ENCODE measurements at regions not wholly inside any gene's neighbourhood (a gene's known extent, or its start where the extent isn't known, plus 50 kb on each side); places are given as distances from the start of the nearest gene placed in this dataset.
A peak's percentile ranks its signal among the peaks of the same experiment; 100 is the strongest.
"Not testable (repeated sequence)": the region's sequence is repeated elsewhere in the genome, so short reads cannot be mapped to it uniquely, and the experiment has no call there.

DNA sequence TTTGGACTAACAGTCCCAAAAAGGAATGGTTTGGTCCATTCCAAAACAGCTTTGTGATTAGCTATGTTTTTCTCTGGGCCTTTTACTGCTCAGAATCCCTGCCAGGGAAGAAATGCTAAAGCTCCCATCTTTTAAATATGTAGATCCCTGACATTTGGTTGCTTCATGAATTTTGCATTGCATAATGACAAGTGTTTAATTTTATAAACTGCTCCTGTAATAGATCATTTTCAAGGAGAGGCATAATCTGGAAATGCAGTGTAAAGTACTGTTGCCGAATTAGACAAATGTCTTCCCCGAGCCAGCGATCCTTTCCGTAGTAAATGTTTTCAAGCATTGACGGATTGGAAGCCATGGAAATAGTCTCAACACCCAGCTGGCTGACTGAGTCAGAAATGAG lies 291.3 kb upstream of the PRKD1 start:
- no peak for DNase-seq

DNA sequence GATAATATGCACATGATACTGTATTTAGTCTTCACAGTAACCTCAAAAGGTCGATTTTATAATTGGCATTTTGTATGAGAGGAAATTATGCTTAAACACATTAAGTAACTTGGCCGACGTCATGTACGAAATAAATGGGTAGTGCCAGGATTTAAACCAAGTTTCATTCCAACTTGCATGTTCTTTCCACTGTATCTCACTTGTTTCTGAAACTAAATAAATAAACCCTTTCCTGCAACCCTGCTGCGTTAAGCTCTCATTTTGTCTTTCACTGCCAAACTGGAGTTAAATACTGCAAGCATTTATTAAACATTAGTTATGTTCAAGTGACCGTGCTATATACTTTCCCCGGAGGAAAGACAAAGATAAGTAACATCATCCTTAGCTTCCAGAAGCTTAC lies 293.9 kb upstream of the PRKD1 start:
- no peak for DNase-seq

DNA sequence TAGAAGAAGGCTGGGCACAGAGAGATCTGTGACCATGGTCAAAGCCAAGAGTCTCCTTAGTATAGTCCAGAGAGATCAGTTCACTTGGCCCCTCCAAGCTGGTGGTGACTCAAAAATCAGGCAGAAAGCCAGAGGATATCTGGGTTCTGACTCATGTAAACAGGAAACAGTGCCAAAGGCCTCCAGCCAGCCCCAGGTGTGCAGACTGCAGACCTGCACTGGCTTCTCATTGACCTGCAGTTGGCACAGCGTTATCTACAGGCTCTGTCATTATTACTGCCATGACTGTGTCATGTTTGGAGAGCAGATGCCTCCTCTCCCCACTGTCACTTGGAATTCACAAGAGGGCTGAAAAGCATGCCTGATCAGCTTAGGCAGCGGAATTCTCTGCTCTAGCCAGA lies 295.7 kb upstream of the PRKD1 start:
- peak in 4 of 51 donors; percentile 7 to 29 (median 15) for DNase-seq

DNA sequence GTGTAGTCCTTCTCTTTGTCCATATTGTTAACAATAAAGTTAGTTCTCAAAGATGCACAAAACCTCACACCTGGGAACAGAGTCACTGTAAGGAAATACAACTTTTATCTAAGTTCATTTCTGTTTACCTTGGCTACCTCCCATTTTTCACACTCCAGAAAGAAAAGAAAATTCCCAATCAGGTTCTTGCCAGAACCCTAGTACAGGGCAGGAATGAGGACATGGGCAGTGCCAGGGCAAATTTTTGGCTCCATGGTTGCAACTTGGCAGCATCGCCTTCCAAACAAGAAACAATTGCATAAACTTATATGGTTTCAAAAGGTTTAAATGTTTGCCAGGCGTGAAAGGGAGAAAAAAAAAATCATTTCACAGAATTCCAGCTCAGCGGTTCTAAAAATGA lies 296.3 kb upstream of the PRKD1 start:
- DNase-seq, result peak in 2 of 51 donors; percentile 2 to 5

DNA sequence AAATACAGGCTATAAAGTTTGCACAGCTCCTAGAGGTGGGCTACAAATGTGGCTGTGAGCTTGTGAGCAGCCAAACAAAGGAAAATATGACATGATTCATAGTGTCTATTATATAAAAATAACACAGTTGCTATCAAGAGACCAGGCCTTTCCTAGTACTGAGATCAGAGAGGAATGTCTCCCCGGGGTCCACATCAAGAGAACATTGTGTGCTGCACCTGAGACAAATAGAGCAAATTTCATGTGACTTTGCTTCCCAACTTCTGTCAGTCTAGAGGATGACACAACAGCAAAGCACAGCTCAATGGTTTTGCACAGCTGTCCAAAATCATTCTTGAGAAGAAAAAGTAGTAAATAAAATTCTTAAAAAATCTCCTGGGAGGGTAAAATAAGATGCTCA lies 297.5 kb upstream of the PRKD1 start:
- no peak for DNase-seq

DNA sequence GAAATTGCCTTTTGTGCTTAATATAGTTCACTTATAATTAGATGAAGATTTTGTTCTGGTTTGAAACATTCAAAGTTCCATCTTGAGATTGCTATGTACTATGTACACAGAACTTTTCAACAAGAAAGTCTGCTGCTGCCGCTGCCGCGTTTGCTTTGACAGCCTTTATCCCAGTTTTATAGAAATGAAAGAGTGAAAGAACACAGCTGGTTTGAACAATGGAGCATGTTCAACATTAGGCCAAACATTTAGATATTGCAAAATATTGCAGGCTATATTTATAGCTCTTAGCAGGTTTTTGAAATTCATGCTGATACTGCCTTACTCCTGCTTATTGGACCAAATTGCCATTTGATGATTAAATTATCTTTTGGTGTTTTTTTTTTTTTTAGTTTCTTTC lies 299.8 kb upstream of the PRKD1 start:
- DNase-seq, result peak in 1 of 51 donors; percentile 60

DNA sequence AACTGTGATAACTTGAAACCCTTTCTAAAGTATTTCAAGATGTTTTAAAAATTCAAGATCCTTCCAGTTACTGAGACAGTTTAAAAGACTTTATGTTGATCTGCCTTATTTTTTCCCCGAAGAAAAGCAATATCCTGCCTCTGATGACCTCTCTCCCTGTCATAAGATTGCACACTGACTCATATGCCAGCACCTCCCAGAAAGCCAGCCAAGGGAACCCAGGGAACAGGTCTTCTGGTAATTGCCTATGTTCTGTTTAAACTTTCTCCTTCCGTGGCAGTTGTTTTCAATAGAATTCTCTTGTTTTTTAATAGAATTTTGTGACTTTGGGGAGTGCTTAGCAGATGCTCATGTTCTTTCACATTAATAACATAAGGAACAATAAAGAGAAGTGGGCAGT lies 300.2 kb upstream of the PRKD1 start:
- peak in 1 of 51 donors; percentile 1 for DNase-seq

DNA sequence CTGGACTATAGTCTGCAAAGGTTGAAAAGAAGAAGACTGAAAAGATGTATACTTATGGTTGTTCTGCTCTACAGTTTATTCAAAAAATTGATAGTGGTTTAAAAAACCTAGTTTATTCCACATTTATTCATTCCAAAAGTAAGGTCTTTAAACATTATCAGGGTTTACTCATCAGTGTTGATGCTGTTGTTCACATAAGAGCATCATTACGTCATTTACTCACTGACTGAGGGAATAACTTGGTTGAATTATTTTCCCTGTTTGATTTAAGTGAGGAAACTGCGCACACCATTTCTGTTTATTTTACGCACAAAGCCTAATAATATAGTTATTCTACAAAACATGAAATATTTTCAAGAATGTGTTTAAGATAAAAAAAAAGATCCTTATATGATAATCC lies 303.1 kb upstream of the PRKD1 start:
- DNase-seq, result no peak

DNA sequence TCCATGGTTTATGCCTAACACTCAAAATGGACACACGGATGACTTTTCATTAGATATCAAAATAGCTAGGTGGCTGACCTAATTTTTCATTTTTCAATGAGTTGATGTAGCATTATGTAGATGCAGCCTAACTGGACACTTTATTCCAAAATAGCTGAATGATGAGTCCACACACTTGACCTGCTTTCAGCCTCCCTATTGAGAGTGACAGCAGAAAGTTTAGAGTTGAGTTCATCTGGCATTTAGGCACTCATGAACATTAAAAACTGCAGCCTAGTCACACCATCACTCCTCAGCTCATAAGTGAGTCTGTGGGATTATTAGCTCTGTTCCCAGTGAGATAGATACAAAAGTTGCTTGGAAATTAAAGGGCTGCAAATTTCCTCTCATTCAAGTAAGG lies 307.3 kb upstream of the PRKD1 start:
- DNase-seq, result no peak

DNA sequence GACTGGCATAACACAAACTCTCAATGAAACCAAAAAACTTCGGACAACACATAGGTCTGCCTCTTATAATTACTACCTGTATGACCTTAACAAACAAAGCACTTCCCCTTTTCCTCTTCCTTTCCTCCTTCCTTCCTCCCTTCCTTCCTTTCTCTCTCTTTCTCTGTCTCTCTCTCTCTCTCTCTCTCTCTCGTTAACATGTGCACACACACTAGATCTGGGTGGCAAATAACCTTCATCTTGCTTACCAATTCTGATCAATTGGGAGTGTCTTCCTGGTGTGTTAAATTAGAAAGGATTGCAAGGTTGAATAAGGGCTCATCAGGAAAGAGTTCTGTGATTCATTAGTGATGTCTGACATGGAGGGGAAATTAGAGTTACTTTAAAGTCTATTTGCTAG lies 307.8 kb upstream of the PRKD1 start:
- DNase-seq, result no peak

DNA sequence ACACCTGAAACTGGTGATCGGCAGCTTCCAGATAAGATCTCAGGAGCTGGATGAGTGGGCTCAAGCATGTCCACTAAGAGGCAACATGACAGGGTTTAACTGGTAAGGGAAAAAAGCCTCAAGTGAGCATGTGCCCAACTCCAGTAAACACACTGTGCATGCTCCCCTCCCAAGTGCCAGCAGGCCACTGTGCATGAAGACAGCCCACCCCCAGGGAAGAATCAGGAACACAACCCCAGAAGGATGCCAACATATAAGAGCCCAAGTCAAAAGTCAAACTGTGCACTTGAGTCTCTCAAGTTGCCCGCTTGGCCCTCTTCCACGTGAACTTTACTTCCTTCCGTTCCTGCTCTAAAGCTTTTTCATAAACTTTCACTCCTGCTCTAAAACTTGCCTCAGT lies 311.3 kb upstream of the PRKD1 start:
- DNase-seq, result no peak

DNA sequence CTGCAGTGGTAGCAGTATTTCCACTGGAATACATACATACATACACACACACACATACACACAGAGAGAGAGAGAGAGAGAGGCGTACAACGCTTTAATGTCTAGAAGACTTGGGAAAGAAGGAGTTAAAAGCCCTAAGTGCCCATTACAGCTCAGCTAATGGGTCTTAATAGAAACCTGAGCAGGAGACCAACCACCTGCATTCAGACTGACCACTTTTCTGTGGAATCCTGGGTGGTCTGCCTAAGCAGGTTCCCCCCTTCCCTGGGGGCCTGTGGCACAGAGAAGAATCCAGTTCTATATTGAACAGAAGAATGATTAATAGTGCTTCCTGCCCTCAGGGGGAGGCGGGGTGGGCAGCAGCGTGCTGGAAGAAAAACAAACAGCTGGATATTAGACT lies 312.4 kb upstream of the PRKD1 start:
- DNase-seq, result no peak

DNA sequence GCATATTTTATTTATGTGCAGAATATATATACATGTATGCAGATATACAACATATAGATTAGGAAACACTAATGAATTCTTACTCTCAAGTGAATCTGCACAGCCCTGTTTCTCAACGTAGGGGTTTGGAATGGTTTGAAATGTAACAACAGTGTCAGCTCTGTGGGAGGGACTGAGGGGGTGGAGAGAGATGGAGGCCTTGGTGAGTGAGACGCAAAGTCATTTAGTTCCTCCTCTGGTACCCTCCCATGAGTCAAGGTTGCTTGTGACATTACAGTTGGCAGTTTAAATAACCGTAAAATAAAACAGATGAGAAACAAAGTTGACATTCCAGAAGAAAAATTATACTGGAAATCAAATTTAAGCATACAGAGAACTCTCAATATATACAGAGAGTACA lies 313.0 kb upstream of the PRKD1 start:
- DNase-seq, result peak in 1 of 51 donors; percentile 55

DNA sequence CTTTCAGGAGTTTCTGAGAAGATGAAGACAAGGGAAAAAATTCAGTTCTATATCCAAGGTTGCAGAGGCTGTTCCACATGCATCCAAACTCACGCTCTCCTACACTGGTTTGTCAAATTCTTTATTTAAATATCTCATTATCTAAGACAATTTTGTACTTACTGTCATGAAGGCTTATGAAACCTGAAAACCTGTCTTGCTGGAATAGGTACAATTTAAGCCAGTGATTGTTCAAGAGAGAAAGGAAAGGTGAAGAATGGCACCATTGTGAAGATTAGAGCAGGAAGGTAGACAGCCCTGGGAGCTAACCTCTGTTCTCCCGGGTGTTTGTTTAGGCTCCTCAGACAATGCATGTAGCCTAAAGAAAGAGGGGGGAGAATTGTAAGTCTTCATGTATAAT lies 315.1 kb upstream of the PRKD1 start:
- DNase-seq, result peak in 1 of 51 donors; percentile 61

DNA sequence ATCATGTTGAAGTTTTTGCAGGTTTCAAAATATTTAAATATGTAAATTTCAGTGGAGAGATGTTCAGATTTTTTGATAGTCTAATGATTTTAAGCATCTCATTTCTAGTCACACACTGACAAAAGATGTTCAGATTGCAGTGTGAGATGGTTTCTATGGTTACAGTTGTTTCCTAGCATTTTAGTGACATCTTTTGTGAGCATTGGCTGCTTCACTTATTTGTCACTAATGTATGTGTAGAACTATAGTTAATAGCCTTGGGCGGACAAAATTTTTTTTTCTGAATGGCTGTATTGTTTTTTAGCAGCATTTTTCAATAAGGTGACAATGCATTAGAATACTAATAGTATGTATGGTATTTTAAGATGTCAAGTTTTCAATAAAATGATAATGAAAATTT lies 315.6 kb upstream of the PRKD1 start:
- peak in 1 of 51 donors; percentile 61 for DNase-seq

DNA sequence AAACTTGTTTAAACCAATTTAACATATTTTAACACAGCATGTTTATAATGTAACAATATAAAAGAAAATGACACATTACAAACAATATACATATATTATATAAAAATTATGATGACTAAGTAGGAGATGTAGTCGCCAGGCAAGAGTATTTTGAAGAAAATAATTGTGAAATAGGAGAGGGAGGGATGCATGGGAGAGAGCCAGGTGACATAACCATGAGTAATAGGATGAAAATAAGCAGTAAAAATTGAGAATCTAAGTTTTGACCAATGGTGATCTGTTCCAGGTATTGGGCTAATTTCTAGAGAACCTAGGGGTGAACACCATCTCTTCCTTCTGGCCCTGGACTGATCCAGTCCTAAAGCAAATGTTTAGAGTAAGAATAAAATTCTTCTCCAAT lies 315.2 kb upstream of the G2E3 start:
- no peak for DNase-seq

DNA sequence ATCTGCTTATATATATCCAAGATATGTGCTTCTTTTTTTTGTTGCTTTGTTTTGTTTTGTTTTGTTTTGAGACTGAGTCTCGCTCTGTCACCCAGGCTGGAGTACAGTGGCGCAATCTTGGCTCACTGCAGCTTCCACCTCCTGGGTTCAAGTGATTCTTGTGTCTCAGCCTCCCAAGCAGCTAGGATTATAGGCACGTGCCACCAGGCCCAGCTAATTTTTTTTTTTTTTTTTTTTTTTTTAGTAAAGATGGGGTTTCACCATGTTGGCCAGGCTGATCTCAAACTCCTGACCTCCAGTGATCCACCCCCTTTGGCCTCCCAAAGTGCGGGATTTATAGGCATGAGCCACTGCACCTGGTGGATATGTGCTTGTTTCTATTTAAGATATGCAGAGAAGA lies 314.6 kb upstream of the G2E3 start:
- DNase-seq, result not testable (repeated sequence)

DNA sequence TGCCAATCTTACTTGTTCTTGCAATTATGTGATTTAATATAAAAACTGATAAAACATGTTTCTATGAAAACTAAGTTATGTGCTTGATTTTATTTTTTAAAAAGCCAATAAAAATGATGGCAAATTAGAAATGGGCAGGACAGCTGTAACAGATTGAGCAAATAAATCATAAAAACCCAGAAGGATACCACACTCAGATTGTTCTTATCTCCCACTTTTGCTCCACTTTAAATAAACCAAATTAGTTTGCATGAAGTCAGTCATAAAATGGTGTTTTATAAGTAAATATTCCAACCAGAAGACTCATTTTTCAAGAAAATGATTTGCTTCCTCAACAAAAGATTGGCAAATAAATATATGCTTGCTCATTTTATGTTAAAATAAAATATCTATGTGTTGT lies 307.9 kb upstream of the G2E3 start:
- no peak for DNase-seq

DNA sequence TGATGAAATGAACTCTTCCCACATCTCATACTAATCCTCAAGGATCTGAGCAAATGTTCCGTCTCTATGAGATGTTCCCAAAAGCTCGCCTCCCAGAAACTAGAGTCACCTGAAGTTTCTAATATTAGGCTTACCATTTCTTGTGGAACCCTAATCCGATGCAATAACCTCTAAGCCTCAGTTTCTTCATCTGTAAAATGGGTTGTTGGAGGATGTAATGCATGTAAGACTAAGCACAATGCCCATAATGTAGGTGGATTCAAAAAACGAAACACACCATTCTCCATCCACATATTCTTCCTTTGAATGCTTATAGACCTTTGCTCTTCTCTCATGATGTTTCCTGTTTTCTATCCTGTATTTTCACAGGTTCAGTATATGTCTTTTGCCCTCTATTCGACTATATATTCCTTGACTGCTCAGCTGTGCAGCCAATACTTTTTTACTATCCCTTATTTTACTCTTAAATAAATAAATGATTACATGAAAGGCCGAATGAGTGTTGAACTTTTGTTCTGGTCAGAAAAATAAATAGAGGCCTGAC lies 307.3 kb upstream of the G2E3 start:
- DNase-seq, result no peak

DNA sequence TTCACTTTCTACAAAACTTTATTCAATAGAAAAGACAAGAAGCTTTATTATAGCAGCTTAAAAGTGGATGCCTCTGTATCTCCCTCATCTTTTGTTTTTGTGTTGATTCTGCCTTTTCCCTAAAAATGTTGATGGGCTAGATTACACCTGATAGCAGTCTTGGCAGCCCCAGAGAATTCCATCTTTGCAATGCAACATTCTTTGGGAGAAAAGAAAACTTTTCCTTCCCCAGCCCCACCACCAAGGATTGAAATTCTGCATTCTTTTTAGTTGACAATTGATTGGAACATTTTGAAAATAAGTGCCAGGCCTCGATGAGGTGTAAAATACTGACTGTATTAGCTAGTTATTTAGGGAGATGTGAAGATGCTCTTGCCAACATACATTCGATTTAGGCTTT lies 306.8 kb upstream of the G2E3 start:
- DNase-seq, result no peak

DNA sequence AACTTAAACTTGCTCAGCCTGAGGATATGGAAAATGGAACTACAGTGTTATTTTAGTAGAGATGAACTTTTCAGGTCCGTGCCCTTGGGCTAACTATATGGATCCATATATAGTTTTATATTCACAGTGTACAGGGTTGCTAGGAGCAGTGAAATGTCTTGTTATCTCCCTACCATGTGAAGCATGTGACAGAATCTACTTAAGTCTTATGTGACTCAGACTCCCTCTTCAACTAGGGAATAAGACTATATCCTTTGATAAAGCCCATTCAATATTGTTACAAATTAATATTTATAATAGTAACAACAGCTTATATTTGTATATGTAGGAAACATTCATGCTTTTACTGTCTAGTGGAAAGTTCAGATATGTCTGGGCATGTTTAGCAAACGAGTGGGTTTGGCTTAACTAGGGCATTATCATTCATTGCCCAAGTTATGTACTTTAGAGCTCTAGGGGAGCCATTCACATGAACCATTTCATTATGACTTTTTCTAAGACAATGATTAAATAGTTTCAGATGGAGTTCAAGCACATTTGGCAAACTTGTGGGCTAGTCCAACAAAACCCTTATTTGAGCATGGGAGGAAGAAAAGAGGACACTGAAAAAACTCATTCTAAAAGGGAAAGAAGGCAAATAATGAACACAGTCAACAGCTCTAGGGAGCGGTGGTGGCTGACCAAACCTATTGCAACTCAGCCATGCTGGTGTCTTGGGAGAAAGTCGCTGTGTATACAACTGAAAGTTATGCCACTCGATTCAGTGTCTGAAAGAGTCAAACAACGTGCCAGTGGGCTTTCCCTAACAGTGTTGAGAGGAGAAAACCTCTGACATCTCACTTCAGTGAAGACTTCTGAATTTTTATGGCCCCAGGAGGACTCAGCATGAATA lies 305.9 kb upstream of the G2E3 start:
- no peak for DNase-seq

DNA sequence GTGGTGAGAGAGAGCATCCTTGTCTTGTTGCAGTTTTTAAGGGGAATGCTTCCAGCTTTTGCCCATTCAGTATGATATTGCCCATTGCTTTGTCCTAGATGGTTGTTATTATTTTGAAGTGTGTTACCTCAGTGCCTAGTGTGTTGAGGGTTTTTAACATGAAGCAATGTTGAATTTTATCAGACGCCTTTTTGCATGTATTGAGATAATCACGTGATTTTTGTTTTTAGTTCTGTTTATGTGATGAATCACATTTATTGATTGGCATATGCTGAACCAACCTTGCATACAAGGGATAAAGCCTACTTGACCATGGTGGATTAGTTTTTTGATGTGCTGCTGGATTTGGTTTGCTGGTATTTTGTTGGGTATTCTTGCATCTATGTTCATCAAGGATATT lies 302.3 kb upstream of the G2E3 start:
- no peak for DNase-seq

DNA sequence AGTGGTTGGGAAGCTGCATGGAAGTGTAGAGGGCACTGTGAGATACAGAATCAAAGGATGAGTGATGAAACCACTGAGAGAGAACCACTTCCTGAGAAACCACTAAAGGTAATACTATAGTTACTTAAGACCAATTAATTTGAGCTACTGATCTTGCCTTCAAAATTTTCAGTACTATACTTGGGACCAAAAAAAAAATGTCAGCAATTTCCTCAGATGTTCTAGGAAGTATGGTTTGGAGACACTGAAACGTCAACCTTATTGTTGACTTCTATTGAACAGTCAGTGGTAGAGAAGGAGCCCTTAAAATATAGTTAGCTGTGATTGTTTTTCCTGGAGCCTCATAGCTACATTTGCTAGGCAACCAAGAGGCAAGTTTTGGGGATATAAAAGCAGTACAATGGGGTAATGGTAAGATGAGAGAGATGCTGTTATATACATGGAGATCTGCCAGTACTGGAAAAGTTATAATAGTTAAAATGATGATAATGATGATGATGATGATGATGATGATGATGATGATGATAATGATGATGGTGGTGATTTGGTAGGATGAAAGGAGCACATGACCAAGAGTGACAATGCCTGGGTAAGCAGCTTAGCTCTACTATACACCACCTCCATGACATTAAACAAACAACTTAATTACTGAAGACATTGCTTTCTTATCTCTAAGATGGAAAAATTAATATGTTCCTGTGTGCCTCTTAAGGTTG lies 300.9 kb upstream of the G2E3 start:
- no peak for DNase-seq
